Activated naive CD8-positive, alpha-beta T cell treated with anti-CD3 and anti-CD28 coated beads, Interleukin-2, amount 10 ng/mL, durations not matched to agents 7 days and 5 days (primary cell): ENCODE measurements at regions not wholly inside any gene's neighbourhood (a gene's known extent, or its start where the extent isn't known, plus 50 kb on each side); places are given as distances from the start of the nearest gene placed in this dataset.

ENCODE experiments used
- ATAC-seq: fragments of 150-1000 bp; cut with Tn5 transposase; one replicate; pipeline ENCODE4 v1.10.0; 2021; ENCODE audit warnings: low read depth, moderate library complexity
- POLR2A ChIA-PET: fragments of 350-600 bp; sonication (Branson Sonifier 250); formaldehyde crosslinking; loops from one replicate; lab custom pipeline; 2021; ENCODE audit warnings: antibody characterized with exemption; lab: Charles Lee
- DNase-seq: peaks from one replicate; pipeline ENCODE4 v3.0.0; 2021
- H3K27ac Mint-ChIP-seq: one replicate; pipeline ENCODE4 v1.8.0; 2022; ENCODE audit warnings: mild to moderate bottlenecking, mixed read lengths
- H3K27me3 Mint-ChIP-seq: one replicate; pipeline ENCODE4 v1.8.0; 2022; ENCODE audit warnings: mild to moderate bottlenecking, moderate library complexity, mixed read lengths
- H3K36me3 Mint-ChIP-seq: one replicate; pipeline ENCODE4 v1.8.0; 2021; ENCODE audit warnings: mild to moderate bottlenecking, mixed read lengths
- H3K4me1 Mint-ChIP-seq: one replicate; pipeline ENCODE4 v1.8.0; 2021; ENCODE audit warnings: mixed read lengths
- H3K4me3 Mint-ChIP-seq: one replicate; pipeline ENCODE4 v1.8.0; 2022; ENCODE audit warnings: mild to moderate bottlenecking, moderate library complexity, mixed read lengths
- H3K9me3 Mint-ChIP-seq: one replicate; pipeline ENCODE4 v1.8.0; 2021; ENCODE audit warnings: mixed read lengths

- Mint-ChIP-seq H3K36me3 (no peaks in the 10 kb centered on the region), H3K4me1 (no peaks in the 10 kb centered on the region), H3K9me3 (no peaks in the 10 kb centered on the region), H3K27ac (no peak overlapping the region), H3K27me3 (no peaks in the 10 kb centered on the region), H3K4me3 (no peak overlapping the region)
- ATAC-seq (no peak), DNase-seq (no peak)
- POLR2A ChIA-PET, result no interaction called here
Observed at GRCh38 chr15:97165205-97165604, 795.3 kb upstream of the ARRDC4 start.

- no peaks in the 10 kb centered on the region for H3K9me3 Mint-ChIP-seq
- H3K4me3 Mint-ChIP-seq, result no peak overlapping the region
- H3K27me3 Mint-ChIP-seq, result no peaks in the 10 kb centered on the region
- POLR2A ChIA-PET, result no interaction called here
- no peaks in the 10 kb centered on the region for H3K36me3 Mint-ChIP-seq
- no peak for DNase-seq
- H3K27ac Mint-ChIP-seq, result no peak overlapping the region
- no peak for ATAC-seq
- no peaks in the 10 kb centered on the region for H3K4me1 Mint-ChIP-seq
Observed at GRCh38 chr15:97168704-97169475, 791.6 kb upstream of the ARRDC4 start.

GRCh38 chr15:97171556-97171955, 788.9 kb upstream of the ARRDC4 start:
- Mint-ChIP-seq H3K4me3 (no peak overlapping the region), H3K4me1 (no peaks in the 10 kb centered on the region), H3K36me3 (no peaks in the 10 kb centered on the region), H3K9me3 (no peaks in the 10 kb centered on the region), H3K27me3 (no peaks in the 10 kb centered on the region), H3K27ac (no peak overlapping the region)
- POLR2A ChIA-PET, result no interaction called here
- DNase-seq, result no peak
- ATAC-seq, result no peak

GRCh38 chr15:97174886-97175540, 785.5 kb upstream of the ARRDC4 start:
- POLR2A ChIA-PET, result no interaction called here
- no peaks in the 10 kb centered on the region for H3K4me1 Mint-ChIP-seq
- ATAC-seq, result no peak
- H3K27me3 Mint-ChIP-seq, result no peaks in the 10 kb centered on the region
- H3K9me3 Mint-ChIP-seq, result no peaks in the 10 kb centered on the region
- DNase-seq, result no peak
- no peak overlapping the region for H3K4me3 Mint-ChIP-seq
- no peak overlapping the region for H3K27ac Mint-ChIP-seq
- no peaks in the 10 kb centered on the region for H3K36me3 Mint-ChIP-seq

GRCh38 chr15:97177151-97177577, 783.3 kb upstream of the ARRDC4 start:
- DNase-seq, result no peak
- Mint-ChIP-seq H3K4me1 (no peaks in the 10 kb centered on the region), H3K36me3 (no peaks in the 10 kb centered on the region), H3K27ac (no peak overlapping the region), H3K27me3 (no peaks in the 10 kb centered on the region), H3K9me3 (no peaks in the 10 kb centered on the region), H3K4me3 (no peak overlapping the region)
- ATAC-seq, result no peak
- POLR2A ChIA-PET, result no interaction called here

- Mint-ChIP-seq H3K27ac (no peak overlapping the region), H3K4me1 (no peaks in the 10 kb centered on the region), H3K27me3 (no peaks in the 10 kb centered on the region), H3K36me3 (no peaks in the 10 kb centered on the region), H3K4me3 (no peak overlapping the region), H3K9me3 (no peaks in the 10 kb centered on the region)
- no peak for ATAC-seq
- no peak for DNase-seq
- POLR2A ChIA-PET, result no interaction called here
Observed at GRCh38 chr15:97182581-97182980, 777.9 kb upstream of the ARRDC4 start.

- no peak overlapping the region for H3K27ac Mint-ChIP-seq
- no peak for ATAC-seq
- no peaks in the 10 kb centered on the region for H3K36me3 Mint-ChIP-seq
- no peak overlapping the region for H3K4me3 Mint-ChIP-seq
- H3K9me3 Mint-ChIP-seq, result peaks cover 2% of the 10 kb centered on the region
- H3K4me1 Mint-ChIP-seq, result no peaks in the 10 kb centered on the region
- no peaks in the 10 kb centered on the region for H3K27me3 Mint-ChIP-seq
- POLR2A ChIA-PET, result no interaction called here
- DNase-seq, result no peak
Observed at GRCh38 chr15:97189162-97189780, 771.2 kb upstream of the ARRDC4 start.

- DNase-seq (no peak), ATAC-seq (no peak)
- H3K4me3 Mint-ChIP-seq, result no peak overlapping the region
- POLR2A ChIA-PET, result no interaction called here
- H3K36me3 Mint-ChIP-seq, result no peaks in the 10 kb centered on the region
- no peaks in the 10 kb centered on the region for H3K27me3 Mint-ChIP-seq
- no peaks in the 10 kb centered on the region for H3K4me1 Mint-ChIP-seq
- H3K9me3 Mint-ChIP-seq, result no peaks in the 10 kb centered on the region
- no peak overlapping the region for H3K27ac Mint-ChIP-seq
Observed at GRCh38 chr15:97194750-97195149, 765.8 kb upstream of the ARRDC4 start.

GRCh38 chr15:97196048-97197014, 764.2 kb upstream of the ARRDC4 start:
- Mint-ChIP-seq H3K27me3 (no peaks in the 10 kb centered on the region), H3K4me1 (no peaks in the 10 kb centered on the region), H3K27ac (no peak overlapping the region), H3K9me3 (no peaks in the 10 kb centered on the region), H3K4me3 (no peak overlapping the region), H3K36me3 (no peaks in the 10 kb centered on the region)
- DNase-seq (no peak), ATAC-seq (no peak)
- POLR2A ChIA-PET, result no interaction called here

- POLR2A ChIA-PET, result no interaction called here
- H3K27me3 Mint-ChIP-seq, result no peaks in the 10 kb centered on the region
- ATAC-seq, result no peak
- H3K27ac Mint-ChIP-seq, result no peak overlapping the region
- H3K36me3 Mint-ChIP-seq, result no peaks in the 10 kb centered on the region
- DNase-seq, result no peak
- H3K4me3 Mint-ChIP-seq, result no peak overlapping the region
- no peaks in the 10 kb centered on the region for H3K9me3 Mint-ChIP-seq
- no peaks in the 10 kb centered on the region for H3K4me1 Mint-ChIP-seq
Observed at GRCh38 chr15:97199393-97200051, 761.0 kb upstream of the ARRDC4 start.

GRCh38 chr15:97200161-97200560, 760.3 kb upstream of the ARRDC4 start:
- DNase-seq (no peak), ATAC-seq (no peak)
- Mint-ChIP-seq H3K27ac (no peak overlapping the region), H3K9me3 (no peaks in the 10 kb centered on the region), H3K4me3 (no peak overlapping the region), H3K36me3 (no peaks in the 10 kb centered on the region), H3K4me1 (no peaks in the 10 kb centered on the region), H3K27me3 (no peaks in the 10 kb centered on the region)
- POLR2A ChIA-PET, result no interaction called here

- Mint-ChIP-seq H3K36me3 (no peaks in the 10 kb centered on the region), H3K27me3 (no peaks in the 10 kb centered on the region), H3K27ac (no peak overlapping the region), H3K4me1 (no peaks in the 10 kb centered on the region), H3K9me3 (peaks cover 2% of the 10 kb centered on the region), H3K4me3 (no peak overlapping the region)
- POLR2A ChIA-PET, result no interaction called here
- no peak for DNase-seq
- ATAC-seq, result no peak
Observed at GRCh38 chr15:97210277-97210676, 750.2 kb upstream of the ARRDC4 start.

- ATAC-seq, result no peak
- Mint-ChIP-seq H3K36me3 (no peaks in the 10 kb centered on the region), H3K27me3 (no peaks in the 10 kb centered on the region), H3K4me1 (no peaks in the 10 kb centered on the region), H3K9me3 (no peaks in the 10 kb centered on the region), H3K27ac (no peak overlapping the region), H3K4me3 (no peak overlapping the region)
- DNase-seq, result no peak
- POLR2A ChIA-PET, result no interaction called here
Observed at GRCh38 chr15:97215629-97216028, 744.9 kb upstream of the ARRDC4 start.
